Fibroblast of pulmonary artery (primary cell): ENCODE measurements at regions not wholly inside any gene's neighbourhood (a gene's known extent, or its start where the extent isn't known, plus 50 kb on each side); places are given as distances from the start of the nearest gene placed in this dataset.
"Not testable (repeated sequence)": the region's sequence is repeated elsewhere in the genome, so short reads cannot be mapped to it uniquely, and the experiment has no call there.

Experiments
- DNase-seq: peaks from one replicate; pipeline ENCODE4 v3.0.0-alpha.2; 2010; ENCODE audit warnings: low read depth
- H3K4me3 ChIP-seq: replicated peaks from 2 replicates; pipeline ENCODE4 v1.5.1; 2011; ENCODE audit warnings: low read depth, mild to moderate bottlenecking, control low read depth, low read length, moderate library complexity
- TF ChIP-seq, protein P1 (sequence below): IDR thresholded peaks from 2 replicates; pipeline ENCODE4 v1.5.1; 2011; ENCODE audit warnings: mild to moderate bottlenecking, control low read depth, low read length, inconsistent platforms; ENCODE audit errors: missing control alignments

DNA sequence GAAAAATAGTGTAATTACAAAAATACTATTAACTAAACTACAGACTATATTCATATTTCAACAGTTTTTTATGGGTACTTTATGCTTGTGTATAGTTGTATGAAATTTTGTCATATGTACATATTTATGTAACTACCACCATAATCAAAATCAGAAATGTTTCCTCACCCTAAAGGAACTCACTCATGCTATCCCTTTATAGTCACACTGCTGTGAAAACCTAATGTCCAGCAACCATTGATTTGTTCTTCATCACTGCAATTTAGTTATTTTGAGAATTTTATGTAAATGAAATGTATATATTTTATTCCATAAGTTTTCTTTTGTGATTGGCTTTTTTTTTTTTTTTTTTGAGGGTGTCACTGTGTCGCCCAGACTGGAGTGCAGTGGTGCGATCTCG lies 278.9 kb upstream of the SLC16A7 start:
- DNase-seq = no peak
- TF ChIP-seq, protein P1, sequence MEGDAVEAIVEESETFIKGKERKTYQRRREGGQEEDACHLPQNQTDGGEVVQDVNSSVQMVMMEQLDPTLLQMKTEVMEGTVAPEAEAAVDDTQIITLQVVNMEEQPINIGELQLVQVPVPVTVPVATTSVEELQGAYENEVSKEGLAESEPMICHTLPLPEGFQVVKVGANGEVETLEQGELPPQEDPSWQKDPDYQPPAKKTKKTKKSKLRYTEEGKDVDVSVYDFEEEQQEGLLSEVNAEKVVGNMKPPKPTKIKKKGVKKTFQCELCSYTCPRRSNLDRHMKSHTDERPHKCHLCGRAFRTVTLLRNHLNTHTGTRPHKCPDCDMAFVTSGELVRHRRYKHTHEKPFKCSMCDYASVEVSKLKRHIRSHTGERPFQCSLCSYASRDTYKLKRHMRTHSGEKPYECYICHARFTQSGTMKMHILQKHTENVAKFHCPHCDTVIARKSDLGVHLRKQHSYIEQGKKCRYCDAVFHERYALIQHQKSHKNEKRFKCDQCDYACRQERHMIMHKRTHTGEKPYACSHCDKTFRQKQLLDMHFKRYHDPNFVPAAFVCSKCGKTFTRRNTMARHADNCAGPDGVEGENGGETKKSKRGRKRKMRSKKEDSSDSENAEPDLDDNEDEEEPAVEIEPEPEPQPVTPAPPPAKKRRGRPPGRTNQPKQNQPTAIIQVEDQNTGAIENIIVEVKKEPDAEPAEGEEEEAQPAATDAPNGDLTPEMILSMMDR = no peak
- no peak overlapping the region for H3K4me3 ChIP-seq

GRCh38 chr12:59316354-59316753 lies 279.5 kb upstream of the SLC16A7 start:
- H3K4me3 ChIP-seq, DNase-seq: not testable (repeated sequence)

DNA sequence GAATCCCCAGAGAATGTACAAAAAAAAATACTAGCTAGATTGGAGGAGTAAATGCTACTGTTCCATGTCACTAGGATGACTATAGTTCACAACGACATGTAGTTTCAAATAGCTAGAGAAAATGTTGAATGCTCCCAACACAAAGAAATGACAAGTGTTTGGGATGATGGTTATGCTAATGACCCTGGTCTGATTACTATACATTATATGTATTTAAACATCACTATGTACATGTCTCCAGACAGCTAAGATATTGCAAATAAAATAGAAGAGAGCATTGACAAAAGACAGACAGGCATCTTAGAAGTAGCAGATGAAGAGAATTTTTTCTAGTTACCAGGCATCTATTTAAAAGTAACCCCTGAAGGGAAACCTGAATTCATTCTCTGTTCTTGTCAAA lies 281.6 kb upstream of the SLC16A7 start:
- H3K4me3 ChIP-seq = no peak overlapping the region
- TF ChIP-seq, protein P1 = no peak
- DNase-seq = no peak

DNA sequence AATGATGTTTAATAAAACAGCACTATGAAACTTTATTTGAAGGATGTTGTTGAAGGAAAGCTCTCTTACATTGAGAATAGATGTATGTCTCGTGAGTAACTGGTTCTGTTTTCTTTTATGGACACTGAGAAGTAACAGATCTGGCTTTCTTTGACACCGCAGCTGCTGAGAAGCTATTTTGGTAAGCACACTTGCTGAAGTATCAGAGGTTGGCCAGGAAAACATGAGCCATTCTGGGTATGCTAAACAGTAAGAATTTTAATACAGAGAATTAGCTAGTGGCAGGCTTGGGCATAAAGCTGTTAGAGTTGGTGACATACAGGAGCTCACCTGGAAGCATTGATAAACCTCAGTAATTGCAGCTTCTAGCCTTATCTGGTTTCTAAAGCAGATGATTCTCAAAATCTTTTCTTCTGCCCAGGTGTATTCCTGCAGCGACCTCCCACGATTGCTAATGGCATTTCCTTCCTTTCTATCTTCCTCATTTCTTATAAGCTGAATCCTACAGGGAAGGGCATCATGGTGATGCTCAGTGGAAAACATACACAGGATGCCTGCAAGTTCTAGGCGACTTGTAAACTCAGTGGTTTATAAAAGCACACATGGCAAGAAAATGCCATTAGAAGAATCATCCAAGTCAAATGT lies 291.6 kb upstream of the SLC16A7 start:
- no peak for DNase-seq
- H3K4me3 ChIP-seq = no peak overlapping the region
- TF ChIP-seq, protein P1 = no peak

GRCh38 chr12:59298296-59298695 lies 297.5 kb upstream of the SLC16A7 start:
- TF ChIP-seq, protein P1 = no peak
- no peak overlapping the region for H3K4me3 ChIP-seq
- DNase-seq = no peak

DNA sequence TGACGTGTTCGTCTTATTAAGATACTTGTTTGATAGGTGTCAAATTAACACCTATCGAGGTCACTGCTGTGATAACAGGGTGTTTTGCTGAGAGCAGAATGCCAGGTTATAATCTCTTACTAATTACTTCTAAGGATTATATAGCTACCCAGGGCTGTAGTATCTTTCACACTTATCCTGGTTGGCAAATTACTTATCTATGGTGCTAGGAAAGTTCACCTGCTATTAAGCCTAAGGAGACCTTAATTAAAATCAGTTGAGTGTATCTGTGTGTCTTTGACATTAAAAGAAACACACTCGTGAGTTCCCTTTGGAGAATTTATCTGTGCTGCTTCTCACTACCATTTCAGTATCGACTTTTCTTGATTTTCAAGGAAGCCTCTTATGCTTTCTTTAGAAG lies 301.6 kb upstream of the SLC16A7 start:
- no peak overlapping the region for H3K4me3 ChIP-seq
- no peak for DNase-seq
- TF ChIP-seq, protein P1 = no peak

DNA sequence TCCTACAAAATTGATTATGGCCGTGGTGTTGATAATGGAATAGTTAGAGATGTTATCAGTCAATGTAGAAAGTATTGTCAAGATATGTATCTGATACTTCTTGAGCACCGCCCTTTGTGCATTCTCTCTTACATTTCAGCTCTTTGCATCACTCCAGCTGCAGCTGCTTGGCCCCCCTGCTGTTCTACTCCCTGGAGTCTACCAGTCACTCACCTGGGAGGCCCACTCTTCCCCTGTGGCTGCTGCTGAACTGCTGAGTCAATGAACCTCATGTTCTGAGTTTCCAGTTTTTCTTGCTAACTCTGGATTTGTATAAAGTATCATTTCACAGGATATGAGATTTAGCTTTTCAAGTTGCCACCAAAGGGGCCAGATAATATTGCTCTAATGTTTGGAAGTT lies 312.8 kb upstream of the SLC16A7 start:
- no peak overlapping the region for H3K4me3 ChIP-seq
- TF ChIP-seq, protein P1 = no peak
- no peak for DNase-seq

DNA sequence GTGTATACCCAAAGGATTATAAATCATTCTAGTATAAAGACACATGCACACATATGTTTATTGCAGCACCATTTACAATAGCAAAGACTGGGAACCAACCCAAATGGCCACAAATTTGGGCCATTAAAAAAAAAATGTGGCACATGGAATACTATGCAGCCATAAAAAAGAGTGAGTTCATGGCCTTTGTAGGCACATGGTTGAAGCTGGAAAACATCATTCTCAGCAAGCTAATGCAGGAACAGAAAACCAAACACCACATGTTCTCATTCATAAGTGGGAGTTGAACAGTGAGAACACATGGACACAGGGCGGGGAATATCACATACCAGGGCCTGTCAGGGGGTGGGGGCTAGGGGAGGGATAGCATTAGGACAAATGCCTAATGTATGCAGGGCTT lies 322.3 kb upstream of the SLC16A7 start:
- DNase-seq, H3K4me3 ChIP-seq: not testable (repeated sequence)
